OCI-LY7 (cell line): ENCODE measurements at regions not wholly inside any gene's neighbourhood (a gene's known extent, or its start where the extent isn't known, plus 50 kb on each side); places are given as distances from the start of the nearest gene placed in this dataset.

Experiments used
- CTCF ChIP-seq: fragments of 200-600 bp; sonication (generic); conservative IDR thresholded peaks from 2 replicates; pipeline ENCODE4 v1.5.1; 2014; ENCODE audit warnings: mild to moderate bottlenecking, antibody characterized with exemption, low read length, moderate library complexity, mixed read lengths
- EZH2phosphoT487 ChIP-seq: fragments of 200-600 bp; sonication (generic); IDR thresholded peaks from 2 replicates; pipeline ENCODE4 v1.6.1; 2018; ENCODE audit warnings: low read depth, borderline replicate concordance, mild to moderate bottlenecking, mixed run types, antibody characterized with exemption, low read length, moderate library complexity, mixed read lengths

GRCh38 chr14:56063131-56063530 is 55.1 kb upstream of the PELI2 start:
- no peak for TF ChIP-seq EZH2phosphoT487
- no peak for TF ChIP-seq CTCF
